IPS-NIHi7 (cell line): ENCODE measurements at regions not wholly inside any gene's neighbourhood (a gene's known extent, or its start where the extent isn't known, plus 50 kb on each side); places are given as distances from the start of the nearest gene placed in this dataset.

Experiments used
- DNase-seq: peaks from one replicate; pipeline ENCODE4 v3.0.0; 2012; ENCODE audit warnings: mixed read lengths; ENCODE audit errors: extremely low spot score

GRCh38 chr18:55780586-55781071 lies 192.6 kb upstream of the TCF4 start:
- no peak for DNase-seq

- DNase-seq, result peak; percentile 55
These were observed 191.9 kb upstream of the TCF4 start for GRCh38 chr18:55779691-55780585.

- DNase-seq, result no peak
These were observed 191.0 kb upstream of the TCF4 start for GRCh38 chr18:55778788-55779690.

- DNase-seq, result no peak
These were observed 189.8 kb upstream of the TCF4 start for GRCh38 chr18:55777666-55778304.

GRCh38 chr18:55775972-55776371 lies 188.0 kb upstream of the TCF4 start:
- DNase-seq, result no peak

GRCh38 chr18:55774505-55774904 lies 186.5 kb upstream of the TCF4 start:
- no peak for DNase-seq

- peak; percentile 68 for DNase-seq
These were observed 180.3 kb upstream of the TCF4 start for GRCh38 chr18:55768255-55768654.

- DNase-seq, result no peak
These were observed 176.4 kb upstream of the TCF4 start for GRCh38 chr18:55764386-55764785.

- DNase-seq, result no peak
These were observed 175.8 kb upstream of the TCF4 start for GRCh38 chr18:55763805-55764204.

- DNase-seq, result no peak
These were observed 175.3 kb upstream of the TCF4 start for GRCh38 chr18:55763298-55763697.

- DNase-seq, result no peak
These were observed 174.4 kb upstream of the TCF4 start for GRCh38 chr18:55762424-55762823.

GRCh38 chr18:55753643-55754263 lies 165.8 kb upstream of the TCF4 start:
- no peak for DNase-seq

- DNase-seq, result no peak
These were observed 163.5 kb upstream of the TCF4 start for GRCh38 chr18:55751476-55751875.

- peak; percentile 38 for DNase-seq
These were observed 160.3 kb upstream of the TCF4 start for GRCh38 chr18:55748227-55748738.

- DNase-seq, result no peak
These were observed 156.2 kb upstream of the TCF4 start for GRCh38 chr18:55744206-55744605.

- DNase-seq, result no peak
These were observed 155.7 kb upstream of the TCF4 start for GRCh38 chr18:55743736-55744135.

- DNase-seq, result no peak
These were observed 155.1 kb upstream of the TCF4 start for GRCh38 chr18:55743133-55743532.

- DNase-seq, result no peak
These were observed 151.5 kb upstream of the TCF4 start for GRCh38 chr18:55739488-55739887.

GRCh38 chr18:55738483-55739114 lies 150.6 kb upstream of the TCF4 start:
- no peak for DNase-seq

- DNase-seq, result no peak
These were observed 149.9 kb upstream of the TCF4 start for GRCh38 chr18:55737781-55738468.
